Chondrocyte (in vitro differentiated cells): ENCODE measurements at regions not wholly inside any gene's neighbourhood (a gene's known extent, or its start where the extent isn't known, plus 50 kb on each side); places are given as distances from the start of the nearest gene placed in this dataset.
"Not testable (repeated sequence)": the region's sequence is repeated elsewhere in the genome, so short reads cannot be mapped to it uniquely, and the experiment has no call there.

ENCODE experiments used
- DNase-seq: peaks from one replicate; pipeline ENCODE4 v3.0.0; 2021; ENCODE audit warnings: mixed read lengths, low spot score
- H3K27ac Mint-ChIP-seq: one replicate; pipeline ENCODE4 v1.8.0; 2021; ENCODE audit warnings: mild to moderate bottlenecking, moderate library complexity, mixed read lengths; ENCODE audit not compliant: unreplicated experiment
- H3K27me3 Mint-ChIP-seq: 2 replicates; pipeline ENCODE4 v1.8.0; 2021; ENCODE audit warnings: low read depth, mixed read lengths
- H3K36me3 Mint-ChIP-seq: 2 replicates; pipeline ENCODE4 v1.8.0; 2021; ENCODE audit warnings: low read depth, mixed read lengths
- H3K4me1 Mint-ChIP-seq: 2 replicates; pipeline ENCODE4 v1.8.0; 2021; ENCODE audit warnings: low read depth, mild to moderate bottlenecking, mixed read lengths
- H3K4me3 Mint-ChIP-seq: one replicate; pipeline ENCODE4 v1.8.0; 2021; ENCODE audit warnings: mild to moderate bottlenecking, moderate library complexity, mixed read lengths; ENCODE audit not compliant: unreplicated experiment
- H3K9me3 Mint-ChIP-seq: 2 replicates; pipeline ENCODE4 v1.8.0; 2021; ENCODE audit warnings: low read depth, mixed read lengths
- CTCF ChIP-seq: fragments of 200-600 bp; sonication (generic); IDR thresholded peaks from 2 replicates; pipeline ENCODE4 v1.5.0; 2021; ENCODE audit warnings: antibody characterized with exemption, mild to moderate bottlenecking, moderate library complexity

GRCh38 chr1:178603926-178604325, 91.0 kb downstream of the TEX35 start:
- no peaks in the 10 kb centered on the region for H3K36me3 Mint-ChIP-seq
- no peaks in the 10 kb centered on the region for H3K27me3 Mint-ChIP-seq
- H3K4me1 Mint-ChIP-seq, result peaks cover 18% of the 10 kb centered on the region
- no peak overlapping the region for H3K4me3 Mint-ChIP-seq
- no peaks in the 10 kb centered on the region for H3K9me3 Mint-ChIP-seq
- no peak for DNase-seq
- no peak for TF ChIP-seq CTCF
- no peak overlapping the region for H3K27ac Mint-ChIP-seq

GRCh38 chr1:178606839-178607238, 93.9 kb downstream of the TEX35 start:
- no peak for TF ChIP-seq CTCF
- H3K4me3 Mint-ChIP-seq, result no peak overlapping the region
- no peaks in the 10 kb centered on the region for H3K9me3 Mint-ChIP-seq
- DNase-seq, result no peak
- no peaks in the 10 kb centered on the region for H3K27me3 Mint-ChIP-seq
- H3K27ac Mint-ChIP-seq, result no peak overlapping the region
- H3K36me3 Mint-ChIP-seq, result no peaks in the 10 kb centered on the region
- H3K4me1 Mint-ChIP-seq, result peaks cover 34% of the 10 kb centered on the region

- Mint-ChIP-seq H3K36me3 (peaks cover 1% of the 10 kb centered on the region), H3K4me3 (no peak overlapping the region), H3K4me1 (peaks cover 45% of the 10 kb centered on the region), H3K9me3 (peaks cover 3% of the 10 kb centered on the region), H3K27ac (peak overlapping the region; percentile 80), H3K27me3 (no peaks in the 10 kb centered on the region)
- no peak for DNase-seq
- no peak for TF ChIP-seq CTCF
These were observed 95.0 kb downstream of the TEX35 start for GRCh38 chr1:178607718-178608408.

GRCh38 chr1:178609015-178609414, 96.1 kb downstream of the TEX35 start:
- H3K27ac Mint-ChIP-seq, result peak overlapping the region; percentile 80
- H3K4me3 Mint-ChIP-seq, result no peak overlapping the region
- peaks cover 53% of the 10 kb centered on the region for H3K4me1 Mint-ChIP-seq
- no peak for DNase-seq
- peaks cover 3% of the 10 kb centered on the region for H3K9me3 Mint-ChIP-seq
- no peak for TF ChIP-seq CTCF
- peaks cover 1% of the 10 kb centered on the region for H3K36me3 Mint-ChIP-seq
- H3K27me3 Mint-ChIP-seq, result no peaks in the 10 kb centered on the region

- Mint-ChIP-seq H3K27ac (peak overlapping the region; percentile 57), H3K4me1 (peaks cover 51% of the 10 kb centered on the region)
- H3K9me3 Mint-ChIP-seq, H3K36me3 Mint-ChIP-seq, DNase-seq, H3K27me3 Mint-ChIP-seq, H3K4me3 Mint-ChIP-seq: not testable (repeated sequence)
These were observed 97.9 kb downstream of the TEX35 start for GRCh38 chr1:178610690-178611410.
